ENCODE measurements at regions not wholly inside any gene's neighbourhood (a gene's known extent, or its start where the extent isn't known, plus 50 kb on each side); places are given as distances from the start of the nearest gene placed in this dataset.

DNA sequence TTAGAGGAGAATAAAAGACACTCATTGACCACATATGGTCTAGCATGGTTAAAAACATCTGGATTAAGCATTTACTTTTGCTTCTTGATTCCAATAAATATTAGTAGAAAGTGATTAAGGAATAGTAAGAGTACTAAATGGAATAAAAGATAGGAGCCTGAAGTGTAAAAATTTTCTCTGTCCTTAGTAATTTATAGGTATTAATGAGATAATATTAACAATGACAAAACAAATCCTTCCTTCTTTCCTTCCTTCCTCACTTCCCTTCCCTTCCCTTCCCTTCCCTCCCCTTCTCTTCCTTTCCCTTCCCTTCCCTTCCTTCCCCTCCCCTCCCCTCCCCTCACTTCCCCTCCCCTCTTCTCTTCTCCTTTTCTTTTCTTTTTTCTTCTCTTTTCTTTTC lies 797.5 kb upstream of the NRXN1 start (continued):
- TF ChIP-seq, protein P1, sequence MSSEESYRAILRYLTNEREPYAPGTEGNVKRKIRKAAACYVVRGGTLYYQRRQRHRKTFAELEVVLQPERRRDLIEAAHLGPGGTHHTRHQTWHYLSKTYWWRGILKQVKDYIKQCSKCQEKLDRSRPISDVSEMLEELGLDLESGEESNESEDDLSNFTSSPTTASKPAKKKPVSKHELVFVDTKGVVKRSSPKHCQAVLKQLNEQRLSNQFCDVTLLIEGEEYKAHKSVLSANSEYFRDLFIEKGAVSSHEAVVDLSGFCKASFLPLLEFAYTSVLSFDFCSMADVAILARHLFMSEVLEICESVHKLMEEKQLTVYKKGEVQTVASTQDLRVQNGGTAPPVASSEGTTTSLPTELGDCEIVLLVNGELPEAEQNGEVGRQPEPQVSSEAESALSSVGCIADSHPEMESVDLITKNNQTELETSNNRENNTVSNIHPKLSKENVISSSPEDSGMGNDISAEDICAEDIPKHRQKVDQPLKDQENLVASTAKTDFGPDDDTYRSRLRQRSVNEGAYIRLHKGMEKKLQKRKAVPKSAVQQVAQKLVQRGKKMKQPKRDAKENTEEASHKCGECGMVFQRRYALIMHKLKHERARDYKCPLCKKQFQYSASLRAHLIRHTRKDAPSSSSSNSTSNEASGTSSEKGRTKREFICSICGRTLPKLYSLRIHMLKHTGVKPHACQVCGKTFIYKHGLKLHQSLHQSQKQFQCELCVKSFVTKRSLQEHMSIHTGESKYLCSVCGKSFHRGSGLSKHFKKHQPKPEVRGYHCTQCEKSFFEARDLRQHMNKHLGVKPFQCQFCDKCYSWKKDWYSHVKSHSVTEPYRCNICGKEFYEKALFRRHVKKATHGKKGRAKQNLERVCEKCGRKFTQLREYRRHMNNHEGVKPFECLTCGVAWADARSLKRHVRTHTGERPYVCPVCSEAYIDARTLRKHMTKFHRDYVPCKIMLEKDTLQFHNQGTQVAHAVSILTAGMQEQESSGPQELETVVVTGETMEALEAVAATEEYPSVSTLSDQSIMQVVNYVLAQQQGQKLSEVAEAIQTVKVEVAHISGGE (tag by site-specific recombination; conservative IDR thresholded peaks at IDR 0.05; ENCODE audit: low read depth): no peak
- TF ChIP-seq ZNF548 (tag by site-specific recombination; IDR thresholded peaks at IDR 0.05): no peak
- TF ChIP-seq ZNF701 (tag by site-specific recombination; IDR thresholded peaks at IDR 0.05): no peak
- TF ChIP-seq ZNF629 (tag by site-specific recombination; IDR thresholded peaks at IDR 0.05): no peak
- no peak for TF ChIP-seq ZNF114 (tag by site-specific recombination; IDR thresholded peaks at IDR 0.05)
- TF ChIP-seq ZNF223 (tag by site-specific recombination; IDR thresholded peaks at IDR 0.05): no peak
- no peak for TF ChIP-seq GFI1B (tag by site-specific recombination; IDR thresholded peaks at IDR 0.05)
- TF ChIP-seq REPIN1 (tag by site-specific recombination; IDR thresholded peaks at IDR 0.05; ENCODE audit: low read depth): no peak
- no peak for TF ChIP-seq HIC1 (tag by site-specific recombination; IDR thresholded peaks at IDR 0.05)
- no peak for TF ChIP-seq REST (tag by site-specific recombination; IDR thresholded peaks at IDR 0.05)
- no peak for TF ChIP-seq ZNF239 (tag by site-specific recombination; IDR thresholded peaks at IDR 0.05)

GRCh38 chr2:51825823-51826222 lies 793.9 kb upstream of the NRXN1 start:
- ChIA-PET CTCF (interaction anchor here (0.7 kb wide), 1 partner anchor 350 kb away, joined by 3 read pairs; no protein-coding TSS in a partner anchor), POLR2A (no interaction called here)
- TF ChIP-seq ZNF274 (IDR thresholded peaks at IDR 0.05; ENCODE audit: low read length): no peak
- TF ChIP-seq ZNF274 (tag by site-specific recombination; IDR thresholded peaks at IDR 0.05; ENCODE audit: borderline replicate concordance): no peak
- no peak for TF ChIP-seq ZNF184 (tag by site-specific recombination; IDR thresholded peaks at IDR 0.05)
- no peak for TF ChIP-seq KLF1 (tag by site-specific recombination; IDR thresholded peaks at IDR 0.05)
- no peak for TF ChIP-seq ZBTB7A (tag by site-specific recombination; IDR thresholded peaks at IDR 0.05; ENCODE audit: low read depth)
- no peak for TF ChIP-seq ZNF202 (tag by site-specific recombination; IDR thresholded peaks at IDR 0.05; ENCODE audit: borderline replicate concordance)
- no peak for TF ChIP-seq SP2 (tag by site-specific recombination; IDR thresholded peaks at IDR 0.05)
- no peak for TF ChIP-seq ZNF670 (tag by site-specific recombination; IDR thresholded peaks at IDR 0.05; ENCODE audit: low read depth)
- no peak for TF ChIP-seq ZNF529 (tag by site-specific recombination; IDR thresholded peaks at IDR 0.05; ENCODE audit: insufficient replicate concordance)
- TF ChIP-seq ZNF221 (tag by site-specific recombination; IDR thresholded peaks at IDR 0.05; ENCODE audit: borderline replicate concordance): no peak
- TF ChIP-seq ZNF777 (tag by site-specific recombination; IDR thresholded peaks at IDR 0.05; ENCODE audit: borderline replicate concordance): no peak
- TF ChIP-seq, protein P2, sequence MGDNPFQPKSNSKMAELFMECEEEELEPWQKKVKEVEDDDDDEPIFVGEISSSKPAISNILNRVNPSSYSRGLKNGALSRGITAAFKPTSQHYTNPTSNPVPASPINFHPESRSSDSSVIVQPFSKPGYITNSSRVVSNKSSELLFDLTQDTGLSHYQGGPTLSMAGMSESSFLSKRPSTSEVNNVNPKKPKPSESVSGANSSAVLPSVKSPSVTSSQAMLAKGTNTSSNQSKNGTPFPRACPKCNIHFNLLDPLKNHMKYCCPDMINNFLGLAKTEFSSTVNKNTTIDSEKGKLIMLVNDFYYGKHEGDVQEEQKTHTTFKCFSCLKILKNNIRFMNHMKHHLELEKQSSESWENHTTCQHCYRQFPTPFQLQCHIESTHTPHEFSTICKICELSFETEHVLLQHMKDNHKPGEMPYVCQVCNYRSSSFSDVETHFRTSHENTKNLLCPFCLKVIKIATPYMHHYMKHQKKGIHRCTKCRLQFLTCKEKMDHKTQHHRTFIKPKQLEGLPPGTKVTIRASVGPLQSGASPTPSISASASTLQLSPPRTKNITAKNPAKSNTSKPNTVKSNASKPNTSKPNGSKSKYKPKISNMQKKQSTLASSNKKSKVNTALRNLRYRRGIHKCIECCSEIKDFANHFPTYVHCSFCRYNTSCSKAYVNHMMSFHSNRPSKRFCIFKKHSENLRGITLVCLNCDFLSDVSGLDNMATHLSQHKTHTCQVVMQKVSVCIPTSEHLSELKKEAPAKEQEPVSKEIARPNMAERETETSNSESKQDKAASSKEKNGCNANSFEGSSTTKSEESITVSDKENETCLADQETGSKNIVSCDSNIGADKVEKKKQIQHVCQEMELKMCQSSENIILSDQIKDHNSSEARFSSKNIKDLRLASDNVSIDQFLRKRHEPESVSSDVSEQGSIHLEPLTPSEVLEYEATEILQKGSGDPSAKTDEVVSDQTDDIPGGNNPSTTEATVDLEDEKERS (tag by site-specific recombination; IDR thresholded peaks at IDR 0.05): no peak
- no peak for TF ChIP-seq ZNF133 (tag by site-specific recombination; IDR thresholded peaks at IDR 0.05)
- no peak for TF ChIP-seq EGR2 (tag by site-specific recombination; IDR thresholded peaks at IDR 0.05; ENCODE audit: low read depth)
- TF ChIP-seq HOXC10 (CRISPR knock-in tag; IDR thresholded peaks at IDR 0.05): no peak
- Histone ChIP-seq H3K27ac (ENCODE audit: extremely low read depth, low read depth, low read length) (no peak overlapping the region), H3K4me3 (ENCODE audit: low read depth, low read length) (no peak overlapping the region), H3K9me3 (ENCODE audit: control insufficient read depth, insufficient read depth, low read depth, low read length) (no peaks in the 10 kb centered on the region), H3K36me3 (ENCODE audit: control insufficient read depth in 2 of 2, insufficient read depth in 1 of 2, low read length in 2 of 2) (no peaks in the 10 kb centered on the region), H3K4me1 (ENCODE audit: control insufficient read depth, insufficient read depth, low read length) (no peaks in the 10 kb centered on the region)
